GM21515 (cell line): ENCODE measurements at regions not wholly inside any gene's neighbourhood (a gene's known extent, or its start where the extent isn't known, plus 50 kb on each side); places are given as distances from the start of the nearest gene placed in this dataset.
A peak's percentile ranks its signal among the peaks of the same experiment; 100 is the strongest.

Experiments used
- ATAC-seq: cut with Tn5 transposase; IDR thresholded peaks from one replicate; pipeline ENCODE4 v1.9.1; 2021; ENCODE audit not compliant: unreplicated experiment

DNA sequence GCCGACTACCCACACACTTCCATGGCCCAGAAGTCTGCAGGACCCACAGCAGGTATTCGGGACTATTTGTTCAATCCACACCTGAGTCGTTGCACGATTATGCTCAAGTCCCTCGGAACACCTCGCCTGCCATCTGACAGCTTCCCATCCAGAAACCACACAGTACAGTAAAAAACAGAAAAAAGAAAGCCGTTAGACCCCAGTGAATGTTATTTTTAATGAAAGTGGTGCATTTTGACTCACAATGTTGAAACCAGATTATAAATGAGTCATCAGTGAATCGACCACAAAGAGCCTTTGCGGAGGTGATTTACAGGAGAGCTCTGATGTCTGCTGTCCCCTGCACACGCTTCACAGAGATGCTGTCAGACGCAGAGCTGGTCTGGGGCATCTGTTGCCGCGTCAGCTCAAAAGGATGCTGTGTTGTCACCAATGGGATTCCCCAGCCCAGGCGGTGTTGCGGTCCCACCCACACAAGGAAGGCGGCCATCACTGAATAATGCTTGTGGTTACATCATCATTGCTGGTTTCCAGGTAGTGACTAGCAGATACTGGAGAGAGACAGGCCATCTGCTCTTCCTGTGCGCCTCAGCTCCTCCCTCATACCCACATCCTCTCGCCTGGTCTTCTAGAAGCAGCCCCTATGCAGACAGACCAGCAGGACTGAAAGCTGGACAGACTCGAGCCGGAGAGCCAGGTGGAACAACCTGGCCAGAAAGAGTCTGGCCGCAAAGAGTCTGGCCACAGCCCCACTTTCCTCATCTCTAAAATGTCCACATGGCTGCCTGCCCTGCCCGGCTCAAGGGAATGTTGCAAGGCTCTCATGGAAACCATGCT, 116.8 kb downstream of the TOMM20 start:
- peak; percentile 77 for ATAC-seq

GRCh38 chr1:235011064-235011598, 117.5 kb downstream of the TOMM20 start:
- ATAC-seq, result no peak

GRCh38 chr1:235009561-235010306, 118.9 kb downstream of the TOMM20 start:
- no peak for ATAC-seq

DNA sequence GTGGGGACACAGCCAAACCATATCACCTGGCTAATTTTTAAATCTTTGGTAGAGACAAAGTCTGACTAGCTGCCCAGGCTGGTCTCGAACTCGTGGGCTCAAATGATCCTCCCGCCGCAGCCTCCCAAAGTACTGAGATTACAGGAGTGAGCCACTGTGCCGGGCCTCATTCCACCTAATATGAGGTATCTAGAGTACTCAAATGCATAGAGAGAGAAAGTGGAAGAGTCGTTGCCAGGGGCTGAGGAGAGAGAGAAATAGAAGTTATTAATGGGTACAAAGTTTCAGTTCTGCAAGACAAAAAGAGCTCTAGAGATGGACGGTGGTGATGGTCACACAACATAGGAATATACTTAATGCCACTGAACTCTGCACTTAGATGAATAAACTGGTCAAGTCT, 119.6 kb downstream of the TOMM20 start:
- ATAC-seq, result no peak

- no peak for ATAC-seq
These were observed 120.4 kb downstream of the TOMM20 start for GRCh38 chr1:235008239-235008638.

GRCh38 chr1:235006816-235007215, 121.8 kb downstream of the TOMM20 start:
- ATAC-seq, result no peak

DNA sequence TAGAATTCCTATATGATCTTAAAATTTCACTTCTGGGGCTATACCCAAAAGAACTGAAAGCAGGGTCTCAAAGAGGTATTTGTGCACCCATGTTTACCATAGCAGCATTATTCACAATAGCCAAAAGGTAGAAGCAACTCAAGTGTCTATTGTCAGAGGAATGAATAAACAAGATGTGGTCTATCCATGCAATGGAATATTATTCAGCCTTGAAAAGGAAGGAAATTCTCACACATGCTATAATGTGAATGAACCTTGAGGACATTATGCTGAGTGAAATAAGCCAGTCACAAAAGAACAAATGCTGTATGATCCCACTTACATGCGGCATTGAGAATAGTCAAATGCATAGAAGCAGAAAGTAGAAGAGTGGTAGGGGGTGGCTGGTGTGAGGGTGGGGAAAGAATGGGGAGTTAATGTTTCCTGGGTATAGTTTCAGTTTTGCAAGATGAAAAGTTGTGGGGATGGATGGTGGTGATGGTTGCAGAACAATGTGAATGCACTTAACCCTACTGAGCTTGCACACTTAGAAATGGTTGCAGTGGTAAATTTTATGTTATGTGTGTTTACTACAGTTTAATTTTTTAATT, 122.4 kb downstream of the TOMM20 start:
- no peak for ATAC-seq

DNA sequence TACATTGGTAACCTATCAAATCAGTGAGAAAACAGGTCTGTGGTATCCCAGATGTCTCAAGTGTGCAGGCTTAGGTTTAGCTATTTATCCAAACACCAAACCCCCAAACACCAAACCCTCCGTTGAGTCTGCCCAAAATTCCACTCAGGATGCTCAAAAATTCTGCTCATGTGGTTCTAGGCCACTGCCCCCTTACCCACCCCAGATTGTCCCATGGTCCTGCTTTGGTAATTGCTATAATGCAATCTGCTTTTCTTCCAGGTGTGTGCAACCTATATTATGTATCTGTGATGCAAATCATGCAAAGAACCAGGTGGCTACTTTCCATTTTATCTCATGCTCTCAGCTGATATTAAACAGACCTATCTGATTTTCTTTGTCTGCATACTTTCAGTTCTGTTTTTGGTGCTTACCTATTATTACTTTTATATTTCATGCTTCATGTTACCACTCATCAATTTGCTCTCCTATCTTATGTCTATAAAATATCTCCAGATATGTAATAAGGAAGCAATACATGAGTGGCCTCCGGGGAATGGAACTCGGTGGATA, 123.7 kb downstream of the TOMM20 start:
- no peak for ATAC-seq

GRCh38 chr1:235004276-235004675, 124.4 kb downstream of the TOMM20 start:
- no peak for ATAC-seq

DNA sequence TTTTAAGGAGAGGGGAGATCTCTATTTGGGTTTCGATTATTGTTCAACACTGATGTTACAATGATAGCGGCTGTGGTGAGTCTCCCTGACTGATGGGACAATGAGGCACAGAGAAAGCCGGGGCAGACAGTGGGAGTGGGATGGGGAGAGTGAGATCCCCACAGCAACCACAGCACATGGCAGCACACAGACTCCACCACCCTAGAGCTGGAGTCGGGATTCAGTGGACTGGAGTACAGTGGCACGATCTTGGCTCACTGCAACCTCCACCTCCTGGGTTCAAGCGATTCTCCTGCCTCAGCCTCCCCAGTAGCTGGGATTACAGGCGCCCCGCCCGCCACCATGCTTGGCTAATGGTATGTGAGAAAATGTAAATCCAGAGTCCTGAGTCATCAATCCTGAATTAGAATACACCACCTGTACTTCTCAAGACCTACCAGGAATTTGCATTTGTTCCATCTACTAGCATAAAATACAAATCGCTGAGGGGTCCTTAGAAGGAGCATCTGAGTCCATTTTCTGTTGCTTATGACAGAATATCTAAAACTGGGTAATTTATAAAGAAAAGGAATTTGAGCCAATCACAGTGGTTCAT, 125.8 kb downstream of the TOMM20 start:
- no peak for ATAC-seq

DNA sequence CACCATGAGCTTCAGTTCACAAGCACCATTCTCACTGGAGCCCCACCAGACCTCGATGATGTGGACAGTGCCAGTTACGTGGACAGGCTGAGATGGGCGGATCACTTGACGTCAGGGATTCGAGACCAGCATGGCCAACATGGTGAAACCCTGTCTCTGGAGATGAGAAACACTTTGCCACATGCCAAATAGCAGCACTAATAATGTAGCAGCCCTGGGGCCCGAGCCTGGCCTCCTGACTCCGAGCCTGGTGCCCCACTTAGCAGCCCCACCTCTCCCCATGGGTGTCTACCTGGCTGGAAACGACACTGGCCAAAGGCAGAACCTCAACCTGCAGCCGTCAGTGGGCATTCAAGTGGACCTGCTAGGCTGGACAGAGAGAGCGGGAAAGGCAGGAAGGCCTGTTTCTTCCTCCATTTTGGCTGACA, 129.1 kb downstream of the TOMM20 start:
- ATAC-seq, result no peak

DNA sequence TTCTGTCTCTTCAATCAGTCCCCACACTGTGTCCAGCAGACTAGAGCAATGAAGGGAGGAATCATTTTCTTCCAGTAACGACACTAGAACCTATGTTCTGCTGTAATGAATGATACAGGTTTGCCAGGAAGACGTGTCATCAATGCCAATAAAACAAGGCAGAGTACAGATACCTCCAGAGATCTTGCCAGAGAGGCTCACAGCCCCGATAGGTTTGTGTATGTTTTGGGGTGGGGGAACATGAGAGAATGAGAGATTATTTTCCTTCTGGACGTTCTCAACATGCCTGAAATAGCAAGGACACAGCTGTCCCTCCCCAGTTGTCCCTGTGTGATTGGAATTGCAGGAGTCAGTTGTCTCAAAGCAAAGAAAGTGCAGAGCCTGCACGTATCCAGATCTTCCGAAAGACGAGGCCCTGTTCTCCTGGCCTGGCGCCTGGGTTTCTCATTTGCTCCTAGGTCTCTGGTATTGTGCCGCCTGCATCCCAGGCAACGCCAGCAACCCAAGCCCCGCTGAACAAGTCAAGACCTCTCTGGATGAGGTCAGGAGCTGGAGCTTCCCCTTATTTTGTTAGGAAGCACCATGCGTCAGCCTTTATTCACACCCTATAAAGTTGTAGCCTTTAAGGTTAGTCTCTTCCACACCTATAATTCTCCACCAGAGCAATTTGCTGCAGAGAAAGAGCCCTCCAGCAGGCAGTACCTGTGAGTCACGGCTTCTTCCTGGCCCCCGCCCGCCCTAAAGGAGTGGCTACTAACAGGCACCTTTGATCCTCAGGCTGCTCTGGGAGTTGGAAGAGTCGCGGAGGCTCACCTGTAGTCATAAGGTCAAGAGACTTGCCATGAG, 130.5 kb downstream of the TOMM20 start:
- no peak for ATAC-seq

DNA sequence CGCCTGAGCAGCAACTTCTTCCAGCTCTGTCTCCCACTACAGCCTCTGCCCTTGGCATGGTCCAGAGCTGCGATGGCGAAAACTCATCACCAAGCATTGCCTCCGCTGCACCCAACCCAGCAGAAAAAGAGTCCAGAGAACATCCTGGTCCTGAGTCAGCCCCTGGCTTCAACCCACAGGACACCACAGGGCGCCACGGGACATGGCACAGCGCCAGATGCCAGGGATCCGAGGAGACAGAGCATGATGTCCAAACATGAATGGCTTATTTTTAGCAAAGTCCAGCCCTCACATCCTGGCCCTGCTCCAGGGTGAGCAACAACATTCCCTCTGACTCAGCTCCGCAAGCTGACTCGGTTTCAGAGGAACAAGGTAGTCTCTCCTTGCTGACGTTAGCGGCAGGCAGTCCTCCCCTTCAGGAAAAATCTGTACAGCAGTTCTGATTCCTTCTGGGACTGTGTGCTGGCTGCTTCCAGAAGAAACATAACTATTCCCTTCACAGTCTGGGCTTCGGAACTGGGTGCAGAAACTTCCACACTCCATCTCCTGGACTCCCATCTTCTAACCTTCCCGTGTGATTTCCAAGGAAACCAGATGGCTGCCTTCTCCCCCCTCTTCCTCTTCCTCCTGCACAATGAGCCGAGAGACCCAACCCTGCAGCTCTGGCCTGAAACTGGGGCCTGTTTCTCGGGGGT, 131.3 kb downstream of the TOMM20 start:
- no peak for ATAC-seq

DNA sequence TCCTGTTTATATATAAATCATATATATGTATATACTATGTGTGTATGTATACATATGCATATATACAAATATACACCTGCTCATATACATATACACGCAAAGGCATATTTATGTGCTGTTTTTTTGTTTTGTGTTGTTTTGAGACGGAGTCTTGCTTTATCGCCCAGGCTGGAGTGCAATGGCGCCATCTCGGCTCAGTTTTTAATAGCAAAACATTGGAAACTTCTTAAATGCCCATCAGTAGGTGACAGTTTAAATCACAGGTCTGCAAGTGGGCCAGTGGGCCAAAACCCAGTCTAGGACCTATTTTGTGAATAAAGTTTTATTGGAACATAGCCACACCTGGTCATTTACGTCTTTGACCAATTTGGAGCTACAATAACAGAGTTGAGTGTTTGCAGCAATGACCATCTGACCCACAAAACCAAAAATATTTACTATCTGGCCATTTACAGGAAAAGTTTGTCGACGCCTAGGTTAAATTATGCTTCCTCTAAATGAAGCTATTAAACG, 132.3 kb downstream of the TOMM20 start:
- ATAC-seq, result no peak

DNA sequence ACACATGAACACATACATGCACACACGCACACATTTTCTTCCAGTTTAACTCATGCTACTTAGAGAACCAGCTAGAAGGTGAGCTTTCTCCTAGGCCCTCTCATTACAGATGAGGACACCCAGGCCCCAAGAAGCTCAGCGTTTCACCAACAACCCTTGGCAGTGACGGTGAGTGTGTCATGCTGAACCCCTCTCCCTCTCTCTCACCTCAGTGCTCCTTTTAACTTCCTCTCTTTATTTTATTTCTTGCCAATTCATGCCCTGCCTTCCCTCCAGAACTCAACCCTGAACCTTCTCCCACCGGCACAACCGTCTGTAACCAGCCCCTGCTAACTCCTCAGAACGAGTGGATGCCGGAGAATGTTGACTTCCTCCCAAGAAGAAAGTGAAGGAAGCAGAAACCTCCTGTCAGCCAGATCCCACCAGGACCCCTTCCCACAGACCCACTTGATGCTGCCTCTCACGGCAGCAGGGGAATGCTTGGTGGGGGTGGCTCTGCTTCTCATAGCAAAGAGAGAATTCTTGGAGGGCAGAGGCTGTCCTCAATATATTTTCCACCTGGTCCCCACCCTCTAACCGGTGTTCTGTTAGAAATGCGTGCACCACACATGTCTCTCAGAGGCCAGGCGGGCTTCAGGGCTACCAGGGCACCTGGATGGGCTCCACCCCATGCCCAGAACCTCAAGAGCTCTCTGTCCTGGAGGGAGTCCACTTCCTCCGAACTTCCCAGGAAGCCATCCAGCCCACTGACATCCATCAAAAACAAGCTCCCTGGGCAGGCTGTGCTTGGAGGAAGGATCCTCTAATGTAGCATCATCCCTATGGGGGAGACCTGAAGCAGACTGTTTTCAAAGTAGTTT, 134.0 kb downstream of the TOMM20 start:
- no peak for ATAC-seq

- no peak for ATAC-seq
These were observed 136.6 kb downstream of the TOMM20 start for GRCh38 chr1:234992065-234992464.

GRCh38 chr1:234990874-234991801, 137.5 kb downstream of the TOMM20 start:
- no peak for ATAC-seq
